GM20000 (cell line): ENCODE measurements at regions not wholly inside any gene's neighbourhood (a gene's known extent, or its start where the extent isn't known, plus 50 kb on each side); places are given as distances from the start of the nearest gene placed in this dataset.

ENCODE experiments used
- DNase-seq: peaks from one replicate; pipeline ENCODE4 v3.0.0; 2012; ENCODE audit warnings: low spot score
- CTCF ChIP-seq: IDR thresholded peaks from 2 replicates; pipeline ENCODE4 v1.5.1; 2012; ENCODE audit warnings: mild to moderate bottlenecking, control low read depth; ENCODE audit errors: extremely low read depth, missing control alignments

- no peak for DNase-seq
- no peak for TF ChIP-seq CTCF
These were observed 399.9 kb downstream of the GASK1B start for GRCh38 chr4:157772907-157773306.

- no peak for DNase-seq
- no peak for TF ChIP-seq CTCF
These were observed 404.4 kb downstream of the GASK1B start for GRCh38 chr4:157768419-157768818.

- no peak for TF ChIP-seq CTCF
- no peak for DNase-seq
These were observed 409.3 kb downstream of the GASK1B start for GRCh38 chr4:157763490-157763889.

- no peak for DNase-seq
- no peak for TF ChIP-seq CTCF
These were observed 418.4 kb downstream of the GASK1B start for GRCh38 chr4:157754410-157754809.

- TF ChIP-seq CTCF: no peak
- DNase-seq: no peak
These were observed 421.2 kb downstream of the GASK1B start for GRCh38 chr4:157751631-157752030.

- DNase-seq: no peak
- no peak for TF ChIP-seq CTCF
These were observed 431.2 kb downstream of the GASK1B start for GRCh38 chr4:157741642-157742041.

- no peak for TF ChIP-seq CTCF
- DNase-seq: no peak
These were observed 433.6 kb downstream of the GASK1B start for GRCh38 chr4:157739242-157739641.
